ENCODE measurements at regions not wholly inside any gene's neighbourhood (a gene's known extent, or its start where the extent isn't known, plus 50 kb on each side); places are given as distances from the start of the nearest gene placed in this dataset.

GRCh38 chr2:104045071-104045470 lies 808.8 kb upstream of the POU3F3 start:
- DNase-seq (ENCODE audit: low spot score), result no peak

DNA sequence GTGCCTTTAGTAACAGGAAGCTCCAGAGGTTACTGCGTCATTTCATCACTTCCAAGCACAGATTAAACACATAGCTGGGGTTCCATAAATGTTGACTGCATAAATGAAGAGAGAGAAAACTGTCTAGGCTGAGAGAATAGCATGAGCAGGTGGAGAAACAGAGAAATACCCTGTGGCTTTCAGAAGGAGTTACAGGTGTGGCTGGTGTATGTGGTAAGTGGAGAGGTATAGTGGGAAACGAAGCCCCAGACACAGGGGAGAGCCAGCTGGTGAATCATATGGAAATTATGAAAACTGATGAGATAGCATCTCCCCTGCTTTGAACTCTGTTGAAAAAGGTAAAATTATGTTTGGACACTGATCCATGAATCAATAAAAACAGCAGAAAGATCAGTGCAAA lies 807.4 kb upstream of the POU3F3 start:
- DNase-seq (ENCODE audit: low spot score), result no peak

DNA sequence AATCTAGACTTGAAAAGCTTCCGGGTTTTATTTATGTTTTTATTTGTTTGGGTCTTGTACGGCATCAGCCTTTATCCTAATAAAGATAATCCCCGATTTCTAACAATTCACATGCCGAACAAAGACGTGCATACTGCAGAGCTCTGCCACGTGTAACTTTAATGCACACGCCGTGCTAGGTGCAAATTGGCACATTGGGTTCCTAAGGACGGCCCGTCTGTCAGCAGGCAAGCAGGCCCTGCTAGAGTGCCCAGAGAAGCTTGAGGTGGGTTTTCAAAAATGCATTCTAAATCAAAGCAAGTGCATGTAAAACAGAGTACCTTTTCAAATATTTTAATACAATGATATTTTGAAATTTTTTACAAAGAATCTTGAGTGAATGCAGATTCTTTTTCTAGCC lies 806.4 kb upstream of the POU3F3 start:
- DNase-seq (ENCODE audit: low spot score), result no peak

- no peak for DNase-seq (ENCODE audit: low spot score)
These were observed 804.5 kb upstream of the POU3F3 start for GRCh38 chr2:104049438-104049837.

DNA sequence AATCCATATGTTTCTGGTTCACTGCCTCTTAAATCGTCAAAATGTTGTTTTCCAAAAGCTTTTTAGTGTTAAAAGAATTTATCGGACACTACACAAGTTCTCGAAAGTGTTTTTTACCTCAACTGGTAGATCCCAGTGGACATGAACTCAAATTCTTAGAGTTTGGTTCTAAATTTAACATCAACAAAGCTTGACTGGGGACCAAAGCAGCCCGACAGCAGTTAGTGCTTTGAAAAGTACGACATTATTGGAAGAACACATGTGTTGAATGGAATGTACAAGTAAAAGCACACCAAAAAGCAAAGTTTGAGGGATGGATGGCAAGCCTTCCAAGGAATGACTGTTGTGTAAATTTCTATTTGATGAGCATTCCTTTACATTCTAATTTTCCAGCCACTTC lies 803.9 kb upstream of the POU3F3 start:
- DNase-seq (ENCODE audit: low spot score), result no peak

GRCh38 chr2:104050656-104051242 lies 803.2 kb upstream of the POU3F3 start:
- no peak for DNase-seq (ENCODE audit: low spot score)

GRCh38 chr2:104051766-104052165 lies 802.1 kb upstream of the POU3F3 start:
- DNase-seq (ENCODE audit: low spot score), result no peak

DNA sequence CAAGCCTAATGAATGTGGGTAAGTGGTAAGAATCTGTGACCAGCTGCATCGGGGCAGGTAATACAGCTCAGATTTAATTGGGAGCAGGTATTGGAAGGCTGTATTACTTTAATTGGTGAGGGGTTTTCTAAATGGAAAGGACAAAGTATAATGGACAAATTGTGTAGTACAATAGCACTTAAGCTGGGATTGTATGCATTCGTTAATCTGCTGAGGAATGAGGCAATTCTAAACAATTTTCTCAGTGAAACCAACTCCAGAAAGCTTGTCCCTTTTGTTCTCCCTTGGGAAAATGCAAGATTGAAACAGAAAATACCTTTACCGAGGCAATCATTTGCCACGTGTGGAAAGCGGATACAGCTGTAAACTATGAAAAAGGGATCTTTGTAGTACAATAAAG lies 801.6 kb upstream of the POU3F3 start:
- DNase-seq (ENCODE audit: low spot score), result no peak

GRCh38 chr2:104056451-104056850 lies 797.5 kb upstream of the POU3F3 start:
- no peak for DNase-seq (ENCODE audit: low spot score)

- no peak for DNase-seq (ENCODE audit: low spot score)
These were observed 785.2 kb upstream of the POU3F3 start for GRCh38 chr2:104068665-104069064.

GRCh38 chr2:104077573-104077972 lies 776.3 kb upstream of the POU3F3 start:
- DNase-seq (ENCODE audit: low spot score), result no peak

GRCh38 chr2:104078431-104079157 lies 775.3 kb upstream of the POU3F3 start:
- peak; percentile 52 for DNase-seq (ENCODE audit: low spot score)

DNA sequence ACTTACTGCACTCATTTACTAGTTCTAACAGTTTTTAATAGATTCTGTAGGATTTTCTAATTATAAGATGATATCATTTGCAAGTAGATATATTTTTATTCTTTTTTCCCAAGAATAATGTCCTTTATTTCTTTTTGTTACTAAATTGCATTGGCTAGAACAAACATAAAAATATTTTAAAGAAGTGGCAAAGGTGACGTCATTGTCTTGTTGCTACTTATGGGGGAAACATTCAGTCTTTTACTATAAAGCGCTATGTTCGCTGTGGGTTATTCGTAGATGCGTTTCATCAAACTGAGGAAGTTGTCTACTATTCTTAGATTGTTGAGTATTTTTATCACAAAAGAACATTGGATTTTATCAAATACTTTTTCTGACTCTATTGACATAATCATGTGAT lies 765.2 kb upstream of the POU3F3 start:
- no peak for DNase-seq (ENCODE audit: low spot score)

- no peak for DNase-seq (ENCODE audit: low spot score)
These were observed 763.5 kb upstream of the POU3F3 start for GRCh38 chr2:104090407-104090806.

DNA sequence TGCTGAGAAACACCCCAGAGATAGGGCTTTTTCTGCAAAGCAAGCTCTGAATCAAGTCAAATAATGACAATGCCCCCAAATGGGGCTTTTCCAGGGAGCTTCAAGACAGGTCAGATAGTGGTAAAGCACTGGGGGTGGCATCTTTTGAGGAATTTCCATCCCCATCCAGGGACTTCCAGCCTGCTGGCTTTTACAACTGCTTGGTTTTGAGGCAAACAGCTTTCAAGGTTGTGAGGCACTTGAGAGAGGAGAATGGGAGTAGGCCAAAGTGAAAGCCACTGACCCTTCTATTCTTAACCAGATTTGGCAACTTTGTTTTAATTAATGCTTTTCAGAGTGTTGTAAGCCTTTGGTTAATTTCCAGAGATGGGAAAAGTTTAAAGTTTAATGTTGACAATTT lies 762.0 kb upstream of the POU3F3 start:
- DNase-seq (ENCODE audit: low spot score), result no peak

DNA sequence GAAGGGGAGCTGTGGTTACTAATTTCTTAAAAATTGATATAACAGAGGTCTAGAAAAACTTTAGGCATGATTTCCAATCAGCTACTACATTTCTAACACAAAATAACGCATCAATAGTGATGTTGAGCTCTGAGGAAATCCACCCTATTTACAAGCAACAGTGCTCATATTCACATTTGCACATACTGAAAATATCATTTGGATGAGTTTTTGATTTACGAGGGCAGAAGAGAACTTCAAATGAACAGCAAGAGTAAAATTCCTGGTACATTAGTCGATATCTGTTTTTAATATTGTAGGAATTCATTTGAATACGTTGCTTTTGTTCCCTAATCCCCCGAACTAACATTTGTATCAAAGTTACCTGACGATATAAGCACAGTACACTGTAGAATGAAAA lies 761.0 kb upstream of the POU3F3 start:
- DNase-seq (ENCODE audit: low spot score), result no peak

DNA sequence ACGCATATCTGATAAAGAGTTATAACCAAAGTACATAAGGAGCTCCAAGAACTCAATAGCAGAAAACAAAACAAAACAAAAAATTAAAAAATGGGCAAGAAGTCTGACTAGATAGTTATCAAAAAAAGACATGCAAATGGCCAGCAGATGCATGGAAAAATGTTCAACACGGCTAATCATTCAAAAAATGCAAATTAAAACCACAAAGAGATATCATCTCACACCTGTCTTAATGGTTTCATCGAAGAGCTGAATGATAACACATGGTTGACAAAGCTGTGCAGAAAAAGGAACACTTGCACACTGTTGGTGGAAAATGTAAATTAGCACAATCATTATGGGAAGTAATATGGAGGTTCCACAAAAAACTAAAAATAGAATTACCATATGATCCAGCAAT lies 751.3 kb upstream of the POU3F3 start:
- no peak for DNase-seq (ENCODE audit: low spot score)

- DNase-seq (ENCODE audit: low spot score), result no peak
These were observed 744.6 kb upstream of the POU3F3 start for GRCh38 chr2:104109356-104109755.

DNA sequence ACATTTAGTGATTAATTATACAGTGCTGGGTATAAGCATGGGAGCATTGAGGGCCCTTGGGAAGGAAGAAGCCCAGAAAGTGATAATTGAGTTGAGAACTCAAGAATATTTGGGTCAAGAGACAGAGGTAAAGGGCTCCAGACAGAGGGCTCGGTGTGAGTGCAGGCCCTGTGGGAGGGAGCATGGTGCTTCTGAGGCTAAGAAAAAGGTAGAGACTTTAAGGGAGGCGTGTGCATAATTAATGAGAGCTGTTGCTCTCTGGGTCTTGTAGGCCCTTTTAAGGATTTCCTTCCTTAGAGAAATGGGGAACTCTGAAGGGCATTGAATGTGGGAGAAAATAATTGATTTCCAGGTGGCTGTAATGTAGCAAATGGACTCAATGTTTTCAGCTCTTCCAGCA lies 735.0 kb upstream of the POU3F3 start:
- DNase-seq (ENCODE audit: low spot score), result no peak

DNA sequence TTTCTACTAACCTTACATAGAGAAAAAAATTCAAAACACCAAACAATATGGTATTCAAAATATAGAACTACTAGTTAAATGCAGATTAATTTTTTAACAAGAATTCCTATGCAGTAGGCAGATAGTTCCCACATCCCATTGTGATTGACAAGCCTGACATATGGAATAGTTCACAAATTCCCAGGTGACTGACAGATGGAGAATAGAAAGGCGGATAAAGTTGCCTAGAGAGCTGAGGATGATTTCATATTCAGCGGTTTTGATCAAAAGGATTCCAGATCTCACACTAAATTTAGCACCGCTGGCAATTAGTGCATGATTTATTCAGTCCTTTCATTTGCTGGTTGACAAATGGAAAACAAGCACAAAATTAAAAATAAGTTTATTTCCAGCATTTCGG lies 733.7 kb upstream of the POU3F3 start:
- DNase-seq (ENCODE audit: low spot score), result no peak

DNA sequence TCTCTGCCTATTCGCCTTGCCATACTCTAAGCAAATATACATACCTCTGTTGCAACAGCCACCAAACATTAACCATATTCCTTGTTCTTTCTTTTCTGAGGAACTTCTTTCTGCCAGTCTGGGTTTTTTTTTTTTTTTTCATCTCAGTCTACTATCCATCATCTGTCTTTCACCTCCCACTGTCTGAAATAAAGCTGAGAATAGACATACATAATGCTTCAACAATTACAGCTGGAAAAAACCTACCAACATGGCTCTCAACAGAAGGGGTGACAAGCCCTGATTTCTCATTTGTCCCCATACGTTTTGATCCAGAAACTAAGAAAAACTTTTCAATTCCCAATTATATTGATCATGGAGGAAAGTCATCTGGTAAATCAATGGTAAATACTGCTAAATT lies 728.8 kb upstream of the POU3F3 start:
- no peak for DNase-seq (ENCODE audit: low spot score)

DNA sequence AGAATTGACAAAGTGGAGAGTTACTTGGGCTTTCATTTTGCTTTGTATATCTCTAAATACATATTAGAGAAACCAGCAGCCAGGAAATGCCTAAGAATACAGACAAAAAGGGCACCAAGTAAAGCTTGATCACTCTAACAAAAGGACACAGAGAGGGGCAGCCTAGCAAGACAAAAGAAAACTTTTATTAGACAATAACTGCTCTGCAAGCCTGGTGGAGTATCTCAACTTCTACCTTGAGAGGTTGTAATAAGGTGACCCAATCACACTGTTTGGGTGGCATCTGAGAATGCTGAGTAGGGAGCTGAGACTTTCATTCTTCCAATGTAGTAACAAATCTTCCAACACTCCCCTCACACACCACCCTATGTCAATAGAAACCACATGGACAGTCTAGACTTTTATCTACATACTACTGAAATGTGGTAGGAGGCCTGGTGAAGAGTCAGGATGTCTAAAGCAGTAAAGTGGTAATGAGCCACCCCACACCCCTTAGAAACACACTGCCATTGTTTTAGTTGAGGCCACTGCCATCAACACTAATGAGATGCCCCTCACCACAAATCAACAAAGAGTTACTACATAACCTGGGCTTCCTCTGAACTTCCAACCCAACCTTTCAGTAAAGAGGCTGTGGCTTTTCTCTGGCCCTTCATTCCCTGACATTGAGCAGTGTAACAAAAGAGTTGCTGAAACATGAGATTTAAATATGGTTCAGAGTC lies 726.7 kb upstream of the POU3F3 start:
- no peak for DNase-seq (ENCODE audit: low spot score)

GRCh38 chr2:104140361-104140760 lies 713.6 kb upstream of the POU3F3 start:
- no peak for DNase-seq (ENCODE audit: low spot score)

- no peak for DNase-seq (ENCODE audit: low spot score)
These were observed 695.7 kb upstream of the POU3F3 start for GRCh38 chr2:104158191-104158590.
